ENCODE measurements at regions not wholly inside any gene's neighbourhood (a gene's known extent, or its start where the extent isn't known, plus 50 kb on each side); places are given as distances from the start of the nearest gene placed in this dataset.
"Not testable (repeated sequence)": the region's sequence is repeated elsewhere in the genome, so short reads cannot be mapped to it uniquely, and the experiment has no call there.

- no peak for DNase-seq
Observed at GRCh38 chr5:163569284-163569683, 63.9 kb downstream of the MAT2B start.

- no peak for DNase-seq
Observed at GRCh38 chr5:163571744-163572143, 66.3 kb downstream of the MAT2B start.

GRCh38 chr5:163574472-163575440, 69.3 kb downstream of the MAT2B start:
- DNase-seq = no peak

- DNase-seq = no peak
Observed at GRCh38 chr5:163578652-163579051, 73.2 kb downstream of the MAT2B start.

- DNase-seq = no peak
Observed at GRCh38 chr5:163579729-163580128, 74.3 kb downstream of the MAT2B start.

- DNase-seq = no peak
Observed at GRCh38 chr5:163580516-163580915, 75.1 kb downstream of the MAT2B start.

GRCh38 chr5:163583491-163584153, 78.2 kb downstream of the MAT2B start:
- DNase-seq = not testable (repeated sequence)

GRCh38 chr5:163585206-163585605, 79.8 kb downstream of the MAT2B start:
- no peak for DNase-seq

- DNase-seq = no peak
Observed at GRCh38 chr5:163586531-163586956, 81.1 kb downstream of the MAT2B start.

- no peak for DNase-seq
Observed at GRCh38 chr5:163594951-163595350, 89.5 kb downstream of the MAT2B start.

- DNase-seq = no peak
Observed at GRCh38 chr5:163595932-163596607, 90.7 kb downstream of the MAT2B start.

GRCh38 chr5:163596608-163597315, 91.3 kb downstream of the MAT2B start:
- DNase-seq = no peak

- DNase-seq = no peak
Observed at GRCh38 chr5:163604013-163604412, 98.6 kb downstream of the MAT2B start.

GRCh38 chr5:163607256-163607655, 101.8 kb downstream of the MAT2B start:
- DNase-seq = no peak

- DNase-seq = no peak
Observed at GRCh38 chr5:163608621-163609020, 103.2 kb downstream of the MAT2B start.

- DNase-seq = no peak
Observed at GRCh38 chr5:163609910-163610309, 104.5 kb downstream of the MAT2B start.

GRCh38 chr5:163612358-163613149, 107.1 kb downstream of the MAT2B start:
- no peak for DNase-seq

- DNase-seq = no peak
Observed at GRCh38 chr5:163613150-163613442, 107.7 kb downstream of the MAT2B start.

- DNase-seq = no peak
Observed at GRCh38 chr5:163614787-163615186, 109.4 kb downstream of the MAT2B start.

- DNase-seq = no peak
Observed at GRCh38 chr5:163619273-163619934, 114.0 kb downstream of the MAT2B start.

GRCh38 chr5:163619951-163620350, 114.5 kb downstream of the MAT2B start:
- no peak for DNase-seq

GRCh38 chr5:163622799-163623198, 117.4 kb downstream of the MAT2B start:
- DNase-seq = no peak
